A549 (cell line): ENCODE measurements at regions not wholly inside any gene's neighbourhood (a gene's known extent, or its start where the extent isn't known, plus 50 kb on each side); places are given as distances from the start of the nearest gene placed in this dataset.

Experiments used
- ATAC-seq, 2 experiments: fragments of 200-7000 bp in 1 of 2; fragments of >200 bp in 1 of 2; cut with Nextera tagmentation in 1 of 2; cut with Tn5 transposase in 1 of 2; 3 replicates each; pipeline versions ENCODE4 v1.8.0 to v1.9.1; 2018 to 2020; ENCODE audit warnings: mild to moderate bottlenecking in 1 of 2, moderate library complexity in 1 of 2
- CTCF ChIA-PET: fragments of 300-600 bp; sonication (Branson Sonifier 250); formaldehyde crosslinking; extraction: SDS; loops from one replicate; lab custom pipeline; 2021; ENCODE audit warnings: antibody characterized with exemption, inconsistent platforms; lab: Yijun Ruan, JAX
- POLR2A ChIA-PET: fragments of 350-600 bp; formaldehyde crosslinking; extraction: SDS; loops from one replicate; lab custom pipeline; 2021; ENCODE audit warnings: antibody characterized with exemption, inconsistent platforms; lab: Yijun Ruan, JAX
- DNase-seq, 2 experiments: peaks; one replicate each; pipeline versions ENCODE4 v3.0.0 to v3.0.0-alpha.2; 2011 to 2016; ENCODE audit warnings: low read depth in 1 of 2, low spot score in 1 of 2
- FAIRE-seq: peaks from 2 replicates; lab custom pipeline; 2011; peaks lifted over from hg19 to GRCh38; lab: Jason Lieb, UNC
- H3K27ac ChIP-seq, 2 experiments: fragments of >200 bp; sonication (Bioruptor Twin); formaldehyde crosslinking; 3 replicates each; pipeline ENCODE4 v1.5.1; 2016 to 2017
- H3K4me1 ChIP-seq: fragments of >200 bp; sonication (Bioruptor Twin); formaldehyde crosslinking; 3 replicates; pipeline ENCODE4 v1.6.1; 2016
- H3K4me2 ChIP-seq: fragments of >200 bp; sonication (Bioruptor Twin); formaldehyde crosslinking; 3 replicates; pipeline ENCODE4 v1.6.1; 2016
- H3K4me3 ChIP-seq: fragments of >200 bp; sonication (Bioruptor Twin); formaldehyde crosslinking; 3 replicates; pipeline ENCODE4 v1.5.1; 2016
- H3K9me3 ChIP-seq: fragments of >200 bp; sonication (Bioruptor Twin); formaldehyde crosslinking; 3 replicates; pipeline ENCODE4 v1.6.1; 2016
- CBX8 ChIP-seq: fragments of 200-600 bp; sonication (generic); IDR thresholded peaks from 2 replicates; pipeline ENCODE4 v1.6.1; 2016
- EHF ChIP-seq: fragments of 250-450 bp; sonication (Bioruptor Pico); IDR thresholded peaks from 2 replicates; pipeline ENCODE4 v1.5.0; 2020; ENCODE audit warnings: mild to moderate bottlenecking
- HOXA7 ChIP-seq: fragments of 250-450 bp; sonication (Bioruptor Pico); IDR thresholded peaks from 2 replicates; pipeline ENCODE4 v1.5.0; 2020; ENCODE audit warnings: mild to moderate bottlenecking, moderate library complexity
- NR3C1 ChIP-seq: fragments of >200 bp; sonication (Bioruptor Twin); formaldehyde crosslinking; IDR thresholded peaks from 3 replicates; pipeline ENCODE4 v1.6.1; 2017
- PBX3 ChIP-seq: IDR thresholded peaks from 2 replicates; pipeline ENCODE4 v1.6.1; 2012
- RCOR1 ChIP-seq: fragments of 150-350 bp; IDR thresholded peaks from 2 replicates; pipeline ENCODE4 v1.6.1; 2014; ENCODE audit warnings: antibody characterized with exemption, low read length, low read depth
- REST ChIP-seq: fragments of 200-600 bp; sonication (generic); IDR thresholded peaks from 2 replicates; pipeline ENCODE4 v1.6.1; 2016; ENCODE audit warnings: antibody characterized with exemption, mild to moderate bottlenecking, moderate library complexity
- RFX5 ChIP-seq: fragments of 450-650 bp; IDR thresholded peaks from 2 replicates; pipeline ENCODE4 v1.7.1; 2014; ENCODE audit warnings: antibody characterized with exemption, mild to moderate bottlenecking, moderate library complexity
- SMC3 ChIP-seq: fragments of >200 bp; sonication (Bioruptor Twin); formaldehyde crosslinking; IDR thresholded peaks from 3 replicates; pipeline ENCODE4 v1.6.1; 2018; ENCODE audit warnings: inconsistent platforms
- ZFP36 ChIP-seq: fragments of 450-650 bp; IDR thresholded peaks from 2 replicates; pipeline ENCODE4 v1.6.1; 2014; ENCODE audit warnings: borderline replicate concordance; ENCODE audit not compliant: partially characterized antibody
- ZNF302 ChIP-seq: fragments of 250-450 bp; sonication (Bioruptor Pico); IDR thresholded peaks from 2 replicates; pipeline ENCODE4 v1.9.0; 2021; ENCODE audit warnings: inconsistent platforms, mild to moderate bottlenecking, moderate library complexity
- WGBS: methylation state at CpG from one replicate; pipeline ENCODE4 v1.1.6; 2017; ENCODE audit errors: missing lambda C conversion rate; 5-methylcytosine and 5-hydroxymethylcytosine counted together
- TF ChIP-seq, protein P1 (sequence below): fragments of 250-450 bp; sonication (Bioruptor Pico); IDR thresholded peaks from 2 replicates; pipeline ENCODE4 v1.5.0; 2021; ENCODE audit warnings: mild to moderate bottlenecking, moderate library complexity, borderline replicate concordance
- TF ChIP-seq, protein P2 (sequence below): fragments of >200 bp; sonication (Bioruptor Twin); formaldehyde crosslinking; IDR thresholded peaks from 3 replicates; pipeline ENCODE4 v1.6.1; 2016
- TF ChIP-seq, protein P3 (sequence below): fragments of >200 bp; sonication (Bioruptor Twin); formaldehyde crosslinking; IDR thresholded peaks from 3 replicates; pipeline ENCODE4 v1.5.1; 2016

- ChIA-PET CTCF (no interaction called here), POLR2A (no interaction called here)
- H3K27ac ChIP-seq: no peak overlapping the region
- WGBS: 4% methylated on average over 4 of the region's 4 CpGs
- H3K9me3 ChIP-seq: no peaks in the 10 kb centered on the region
- H3K4me3 ChIP-seq: no peak overlapping the region
- no peaks in the 10 kb centered on the region for H3K4me1 ChIP-seq
- TF ChIP-seq, protein P1, sequence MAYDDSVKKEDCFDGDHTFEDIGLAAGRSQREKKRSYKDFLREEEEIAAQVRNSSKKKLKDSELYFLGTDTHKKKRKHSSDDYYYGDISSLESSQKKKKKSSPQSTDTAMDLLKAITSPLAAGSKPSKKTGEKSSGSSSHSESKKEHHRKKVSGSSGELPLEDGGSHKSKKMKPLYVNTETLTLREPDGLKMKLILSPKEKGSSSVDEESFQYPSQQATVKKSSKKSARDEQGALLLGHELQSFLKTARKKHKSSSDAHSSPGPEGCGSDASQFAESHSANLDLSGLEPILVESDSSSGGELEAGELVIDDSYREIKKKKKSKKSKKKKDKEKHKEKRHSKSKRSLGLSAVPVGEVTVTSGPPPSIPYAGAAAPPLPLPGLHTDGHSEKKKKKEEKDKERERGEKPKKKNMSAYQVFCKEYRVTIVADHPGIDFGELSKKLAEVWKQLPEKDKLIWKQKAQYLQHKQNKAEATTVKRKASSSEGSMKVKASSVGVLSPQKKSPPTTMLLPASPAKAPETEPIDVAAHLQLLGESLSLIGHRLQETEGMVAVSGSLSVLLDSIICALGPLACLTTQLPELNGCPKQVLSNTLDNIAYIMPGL (CRISPR knock-in tag): no peak
- no peak for TF ChIP-seq ZNF302 (CRISPR knock-in tag)
- DNase-seq (no peak), FAIRE-seq (no peak), ATAC-seq (no peak)
- no peak overlapping the region for H3K4me2 ChIP-seq
Measured at GRCh38 chr6:98687752-98688151, 146.6 kb upstream of the POU3F2 start.

DNA sequence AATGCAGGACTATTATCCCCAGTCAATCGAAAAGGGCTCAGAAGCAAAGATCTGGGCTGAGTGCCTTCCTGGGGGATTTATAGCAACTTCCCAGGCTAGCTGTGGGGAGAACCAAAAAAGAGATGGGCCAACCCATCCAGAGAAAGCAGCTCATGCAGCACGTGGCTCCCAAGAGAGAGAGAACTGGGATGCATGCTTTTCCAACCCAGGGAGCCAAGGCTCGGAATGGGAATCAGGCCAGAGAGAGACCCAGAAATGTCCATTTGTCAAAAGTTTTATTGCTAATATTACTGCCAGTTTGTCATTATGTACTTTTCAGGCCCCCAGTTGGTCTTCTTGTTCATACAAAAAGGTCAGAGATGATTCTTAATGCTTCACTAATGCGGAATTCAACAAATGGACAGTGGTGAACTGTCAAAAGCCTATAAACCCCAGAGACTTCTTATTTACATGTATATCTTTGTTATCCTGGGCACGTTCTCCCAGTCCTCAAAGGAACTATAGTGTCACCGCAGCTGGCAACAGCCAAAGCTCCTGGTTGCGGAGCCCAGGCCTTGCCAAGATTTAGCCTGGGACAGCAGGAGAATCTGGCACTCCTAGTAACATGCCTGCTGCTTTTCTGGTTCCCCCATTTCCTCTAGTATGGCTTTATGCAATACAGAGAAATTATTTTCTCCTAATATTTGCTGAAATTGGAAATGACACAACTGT, 139.1 kb upstream of the POU3F2 start:
- Histone ChIP-seq H3K4me3 (no peak overlapping the region), H3K4me2 (no peak overlapping the region), H3K27ac (no peak overlapping the region), H3K4me1 (no peaks in the 10 kb centered on the region), H3K9me3 (no peaks in the 10 kb centered on the region)
- no peak for ATAC-seq
- no peak for DNase-seq
- WGBS: 6% methylated on average over 7 of the region's 7 CpGs
- ChIA-PET CTCF (no interaction called here), POLR2A (no interaction called here)
- no peak for FAIRE-seq
- TF ChIP-seq PBX3 (no peak), RFX5 (no peak), REST (no peak), HOXA7 (CRISPR knock-in tag) (no peak), ZFP36 (no peak), CBX8 (no peak), NR3C1 (no peak), SMC3 (no peak), RCOR1 (no peak), EHF (no peak)
- TF ChIP-seq, protein P2, sequence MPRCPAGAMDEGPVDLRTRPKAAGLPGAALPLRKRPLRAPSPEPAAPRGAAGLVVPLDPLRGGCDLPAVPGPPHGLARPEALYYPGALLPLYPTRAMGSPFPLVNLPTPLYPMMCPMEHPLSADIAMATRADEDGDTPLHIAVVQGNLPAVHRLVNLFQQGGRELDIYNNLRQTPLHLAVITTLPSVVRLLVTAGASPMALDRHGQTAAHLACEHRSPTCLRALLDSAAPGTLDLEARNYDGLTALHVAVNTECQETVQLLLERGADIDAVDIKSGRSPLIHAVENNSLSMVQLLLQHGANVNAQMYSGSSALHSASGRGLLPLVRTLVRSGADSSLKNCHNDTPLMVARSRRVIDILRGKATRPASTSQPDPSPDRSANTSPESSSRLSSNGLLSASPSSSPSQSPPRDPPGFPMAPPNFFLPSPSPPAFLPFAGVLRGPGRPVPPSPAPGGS: no peak
- TF ChIP-seq, protein P3, sequence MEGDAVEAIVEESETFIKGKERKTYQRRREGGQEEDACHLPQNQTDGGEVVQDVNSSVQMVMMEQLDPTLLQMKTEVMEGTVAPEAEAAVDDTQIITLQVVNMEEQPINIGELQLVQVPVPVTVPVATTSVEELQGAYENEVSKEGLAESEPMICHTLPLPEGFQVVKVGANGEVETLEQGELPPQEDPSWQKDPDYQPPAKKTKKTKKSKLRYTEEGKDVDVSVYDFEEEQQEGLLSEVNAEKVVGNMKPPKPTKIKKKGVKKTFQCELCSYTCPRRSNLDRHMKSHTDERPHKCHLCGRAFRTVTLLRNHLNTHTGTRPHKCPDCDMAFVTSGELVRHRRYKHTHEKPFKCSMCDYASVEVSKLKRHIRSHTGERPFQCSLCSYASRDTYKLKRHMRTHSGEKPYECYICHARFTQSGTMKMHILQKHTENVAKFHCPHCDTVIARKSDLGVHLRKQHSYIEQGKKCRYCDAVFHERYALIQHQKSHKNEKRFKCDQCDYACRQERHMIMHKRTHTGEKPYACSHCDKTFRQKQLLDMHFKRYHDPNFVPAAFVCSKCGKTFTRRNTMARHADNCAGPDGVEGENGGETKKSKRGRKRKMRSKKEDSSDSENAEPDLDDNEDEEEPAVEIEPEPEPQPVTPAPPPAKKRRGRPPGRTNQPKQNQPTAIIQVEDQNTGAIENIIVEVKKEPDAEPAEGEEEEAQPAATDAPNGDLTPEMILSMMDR: no peak
